ENCODE measurements at regions not wholly inside any gene's neighbourhood (a gene's known extent, or its start where the extent isn't known, plus 50 kb on each side); places are given as distances from the start of the nearest gene placed in this dataset.

DNA sequence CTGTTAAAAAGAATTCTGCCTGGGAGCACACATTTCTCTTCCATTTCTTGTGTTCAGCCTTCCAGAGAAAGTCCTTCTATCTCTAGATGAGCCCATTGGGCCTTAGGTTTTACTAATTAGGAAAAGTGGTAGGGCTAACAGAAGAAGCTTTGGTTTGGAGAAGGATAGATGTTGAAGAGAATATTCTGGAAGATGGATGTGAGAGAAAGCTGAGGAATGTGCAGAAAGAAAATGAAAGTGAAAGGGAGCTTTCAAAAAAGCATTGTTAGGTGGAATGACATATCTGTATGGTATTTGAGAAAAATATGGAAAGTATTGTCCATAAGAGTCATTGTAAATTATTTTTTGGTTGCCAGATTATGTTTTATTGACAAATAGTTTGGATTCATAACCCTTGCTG lies 474.8 kb upstream of the SLIT2 start:
- H4K20me1 ChIP-seq (ENCODE audit: insufficient read depth, low read length): no peaks in the 10 kb centered on the region
- no peaks in the 10 kb centered on the region for H3K36me3 ChIP-seq (replicated peaks in 1 of 2; ENCODE audit: control insufficient read depth in 1 of 2, insufficient read depth in 2 of 2, low read length in 2 of 2)
- no peak overlapping the region for H3K4me3 ChIP-seq (replicated peaks in 1 of 3; ENCODE audit: low read depth in 2 of 3, low read length in 3 of 3)
- H3K4me1 Mint-ChIP-seq: no peaks in the 10 kb centered on the region
- H3K79me2 ChIP-seq (ENCODE audit: insufficient read depth, low read length): no peaks in the 10 kb centered on the region
- peaks cover 0 to 7% of the 10 kb centered on the region in 2 donors for H3K9me3 ChIP-seq (replicated peaks in 1 of 2; ENCODE audit: control insufficient read depth in 1 of 2, insufficient read depth in 1 of 2, low read length in 2 of 2)
- no peaks in the 10 kb centered on the region for H3K4me1 ChIP-seq (ENCODE audit: control insufficient read depth in 1 of 2, insufficient read depth in 2 of 2, low read length in 2 of 2)
- H3K27me3 ChIP-seq (ENCODE audit: control insufficient read depth in 2 of 2, insufficient read depth in 2 of 2, low read length in 2 of 2): no peaks in the 10 kb centered on the region
- H3K4me2 ChIP-seq (replicated peaks; ENCODE audit: extremely low read depth, low read length, poor library complexity, severe bottlenecking): no peak overlapping the region
- no peaks in the 10 kb centered on the region for H3K36me3 Mint-ChIP-seq
- no peak overlapping the region for H3K27ac ChIP-seq (ENCODE audit: low read depth in 1 of 2, low read length in 2 of 2)
- H2AFZ ChIP-seq (ENCODE audit: insufficient read depth, low read depth, low read length, poor library complexity, severe bottlenecking): no peak overlapping the region
- H3K27me3 Mint-ChIP-seq (ENCODE audit: low read depth in 3 of 3): no peaks in the 10 kb centered on the region
- intact Hi-C loops (cut with micrococcal nuclease): no loop called here
- no peak overlapping the region for H3K4me3 Mint-ChIP-seq
- DNase-seq: no peak
- H3K27ac Mint-ChIP-seq: no peak overlapping the region
- no peak for TF ChIP-seq CTCF (IDR thresholded peaks at IDR 0.05)
- peaks cover 0 to 15% (median 4%) of the 10 kb centered on the region in 7 donors for H3K9me3 Mint-ChIP-seq
- no peak overlapping the region for H3K9ac ChIP-seq (ENCODE audit: insufficient read depth, low read length, poor library complexity, severe bottlenecking)

- no peak overlapping the region for H3K4me3 Mint-ChIP-seq
Measured at GRCh38 chr4:19776021-19776459, 475.7 kb upstream of the SLIT2 start.

More at GRCh38 chr4:19776021-19776459, 475.7 kb upstream of the SLIT2 start:
- H3K4me2 ChIP-seq (replicated peaks; ENCODE audit: extremely low read depth, low read length, poor library complexity, severe bottlenecking): no peak overlapping the region
- no peaks in the 10 kb centered on the region for H3K36me3 ChIP-seq (replicated peaks in 1 of 2; ENCODE audit: control insufficient read depth in 1 of 2, insufficient read depth in 2 of 2, low read length in 2 of 2)
- H3K9me3 ChIP-seq (replicated peaks in 1 of 2; ENCODE audit: control insufficient read depth in 1 of 2, insufficient read depth in 1 of 2, low read length in 2 of 2): peaks cover 0 to 10% of the 10 kb centered on the region in 2 donors
- H3K27ac ChIP-seq (ENCODE audit: low read depth in 1 of 2, low read length in 2 of 2): no peak overlapping the region
- no peak for DNase-seq
- no peaks in the 10 kb centered on the region for H3K79me2 ChIP-seq (ENCODE audit: insufficient read depth, low read length)
- H4K20me1 ChIP-seq (ENCODE audit: insufficient read depth, low read length): no peaks in the 10 kb centered on the region
- no peaks in the 10 kb centered on the region for H3K36me3 Mint-ChIP-seq
- no peaks in the 10 kb centered on the region for H3K4me1 ChIP-seq (ENCODE audit: control insufficient read depth in 1 of 2, insufficient read depth in 2 of 2, low read length in 2 of 2)
- no peak overlapping the region for H3K27ac Mint-ChIP-seq
- no peaks in the 10 kb centered on the region for H3K4me1 Mint-ChIP-seq
- H2AFZ ChIP-seq (ENCODE audit: insufficient read depth, low read depth, low read length, poor library complexity, severe bottlenecking): no peak overlapping the region
- H3K27me3 ChIP-seq (ENCODE audit: control insufficient read depth in 2 of 2, insufficient read depth in 2 of 2, low read length in 2 of 2): no peaks in the 10 kb centered on the region
- TF ChIP-seq CTCF (IDR thresholded peaks at IDR 0.05): no peak
- H3K4me3 ChIP-seq (replicated peaks in 1 of 3; ENCODE audit: low read depth in 2 of 3, low read length in 3 of 3): no peak overlapping the region
- intact Hi-C loops (cut with micrococcal nuclease): no loop called here
- H3K27me3 Mint-ChIP-seq (ENCODE audit: low read depth in 3 of 3): no peaks in the 10 kb centered on the region
- H3K9me3 Mint-ChIP-seq: peaks cover 0 to 19% (median 4%) of the 10 kb centered on the region in 7 donors
- no peak overlapping the region for H3K9ac ChIP-seq (ENCODE audit: insufficient read depth, low read length, poor library complexity, severe bottlenecking)
- WGBS (ENCODE audit: insufficient coverage): no CpG with 5 or more reads among the region's 10 CpGs
